ENCODE measurements at regions not wholly inside any gene's neighbourhood (a gene's known extent, or its start where the extent isn't known, plus 50 kb on each side); places are given as distances from the start of the nearest gene placed in this dataset.

- H3K4me2 ChIP-seq (ENCODE audit: low read length), result no peak overlapping the region
- H3K36me3 ChIP-seq (ENCODE audit: low read depth, low read length), result no peaks in the 10 kb centered on the region
- H2AFZ ChIP-seq (ENCODE audit: low read length), result no peak overlapping the region
- no peak overlapping the region for H3K4me3 ChIP-seq (ENCODE audit: low read length)
- no peak for ATAC-seq
- no peaks in the 10 kb centered on the region for H3K9me3 ChIP-seq (ENCODE audit: low read length)
- H3K27ac ChIP-seq (ENCODE audit: low read length), result no peak overlapping the region
- no peaks in the 10 kb centered on the region for H3K9me2 ChIP-seq (replicated peaks; ENCODE audit: low read length)
- H3F3A ChIP-seq (ENCODE audit: low read length, unreplicated experiment), result no peaks in the 10 kb centered on the region
- intact Hi-C loops (cut with micrococcal nuclease), result no loop called here
- POLR2A ChIA-PET (ENCODE audit: unreplicated experiment), result no interaction called here
- no peak for DNase-seq
- H3K9ac ChIP-seq (ENCODE audit: low read length), result no peak overlapping the region
- no peaks in the 10 kb centered on the region for H3K4me1 ChIP-seq (ENCODE audit: insufficient read depth, low read length)
- BruUV-seq (replicated peaks), result no TSS peak
- peaks cover 66% of the 10 kb centered on the region for H3K27me3 ChIP-seq (ENCODE audit: low read length)
- no peaks in the 10 kb centered on the region for H4K20me1 ChIP-seq (ENCODE audit: low read length)
- H3K79me2 ChIP-seq (ENCODE audit: low read length), result no peaks in the 10 kb centered on the region
- CTCF ChIA-PET, result no interaction called here
- TF ChIP-seq, protein P1, sequence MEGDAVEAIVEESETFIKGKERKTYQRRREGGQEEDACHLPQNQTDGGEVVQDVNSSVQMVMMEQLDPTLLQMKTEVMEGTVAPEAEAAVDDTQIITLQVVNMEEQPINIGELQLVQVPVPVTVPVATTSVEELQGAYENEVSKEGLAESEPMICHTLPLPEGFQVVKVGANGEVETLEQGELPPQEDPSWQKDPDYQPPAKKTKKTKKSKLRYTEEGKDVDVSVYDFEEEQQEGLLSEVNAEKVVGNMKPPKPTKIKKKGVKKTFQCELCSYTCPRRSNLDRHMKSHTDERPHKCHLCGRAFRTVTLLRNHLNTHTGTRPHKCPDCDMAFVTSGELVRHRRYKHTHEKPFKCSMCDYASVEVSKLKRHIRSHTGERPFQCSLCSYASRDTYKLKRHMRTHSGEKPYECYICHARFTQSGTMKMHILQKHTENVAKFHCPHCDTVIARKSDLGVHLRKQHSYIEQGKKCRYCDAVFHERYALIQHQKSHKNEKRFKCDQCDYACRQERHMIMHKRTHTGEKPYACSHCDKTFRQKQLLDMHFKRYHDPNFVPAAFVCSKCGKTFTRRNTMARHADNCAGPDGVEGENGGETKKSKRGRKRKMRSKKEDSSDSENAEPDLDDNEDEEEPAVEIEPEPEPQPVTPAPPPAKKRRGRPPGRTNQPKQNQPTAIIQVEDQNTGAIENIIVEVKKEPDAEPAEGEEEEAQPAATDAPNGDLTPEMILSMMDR (conservative IDR thresholded peaks at IDR 0.05; ENCODE audit: low read depth, low read length), result no peak
- TF ChIP-seq EZH2 (IDR thresholded peaks at IDR 0.05; ENCODE audit: low read length, unreplicated experiment) (no peak), EZH2phosphoT487 (IDR thresholded peaks at IDR 0.05; ENCODE audit: borderline replicate concordance, low read length) (no peak)
Observed at GRCh38 chr21:32155226-32155625, 123.6 kb downstream of the MIS18A start.

DNA sequence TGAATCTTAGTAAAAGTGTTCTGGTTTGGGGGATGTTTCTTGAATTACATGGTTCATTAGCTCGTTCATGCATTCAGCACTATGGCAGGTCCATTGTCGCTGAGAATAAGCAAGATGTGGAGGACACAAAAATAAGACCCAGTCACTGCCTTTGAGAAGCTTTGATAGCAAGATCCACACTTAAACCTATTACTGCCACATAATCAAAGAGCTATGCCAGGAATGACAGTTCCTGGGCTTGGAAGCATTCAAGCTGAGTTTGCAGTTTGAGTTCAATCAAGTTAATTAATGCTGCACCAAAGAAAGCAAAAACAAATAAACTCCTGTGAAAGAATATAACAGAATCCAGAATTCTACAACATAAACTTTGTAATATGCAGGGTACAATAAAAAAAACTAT is 131.8 kb downstream of the MIS18A start:
- H2AFZ ChIP-seq (ENCODE audit: low read length), result no peak overlapping the region
- H4K20me1 ChIP-seq (ENCODE audit: low read length), result no peaks in the 10 kb centered on the region
- no peak overlapping the region for H3K27ac ChIP-seq (ENCODE audit: low read length)
- H3K9ac ChIP-seq (ENCODE audit: low read length), result no peak overlapping the region
- no peaks in the 10 kb centered on the region for H3F3A ChIP-seq (ENCODE audit: low read length, unreplicated experiment)
- H3K4me1 ChIP-seq (ENCODE audit: insufficient read depth, low read length), result no peaks in the 10 kb centered on the region
- no peaks in the 10 kb centered on the region for H3K79me2 ChIP-seq (ENCODE audit: low read length)
- CTCF ChIA-PET, result no interaction called here
- H3K4me2 ChIP-seq (ENCODE audit: low read length), result no peak overlapping the region
- no TSS peak for BruUV-seq (replicated peaks)
- DNase-seq, result no peak
- no peaks in the 10 kb centered on the region for H3K9me3 ChIP-seq (ENCODE audit: low read length)
- no peaks in the 10 kb centered on the region for H3K9me2 ChIP-seq (replicated peaks; ENCODE audit: low read length)
- peaks cover 83% of the 10 kb centered on the region for H3K27me3 ChIP-seq (ENCODE audit: low read length)
- POLR2A ChIA-PET (ENCODE audit: unreplicated experiment), result no interaction called here
- intact Hi-C loops (cut with micrococcal nuclease), result no loop called here
- no peak for TF ChIP-seq EZH2phosphoT487 (IDR thresholded peaks at IDR 0.05; ENCODE audit: borderline replicate concordance, low read length)
- TF ChIP-seq, protein P1 (conservative IDR thresholded peaks at IDR 0.05; ENCODE audit: low read depth, low read length), result no peak
- no peak for TF ChIP-seq EZH2 (IDR thresholded peaks at IDR 0.05; ENCODE audit: low read length, unreplicated experiment)
- H3K4me3 ChIP-seq (ENCODE audit: low read length), result no peak overlapping the region
- no peaks in the 10 kb centered on the region for H3K36me3 ChIP-seq (ENCODE audit: low read depth, low read length)
- ATAC-seq, result no peak

GRCh38 chr21:32144851-32145250 is 134.0 kb downstream of the MIS18A start:
- TF ChIP-seq, protein P1 (conservative IDR thresholded peaks at IDR 0.05; ENCODE audit: low read depth, low read length), result no peak
- TF ChIP-seq EZH2 (IDR thresholded peaks at IDR 0.05; ENCODE audit: low read length, unreplicated experiment), result no peak
- TF ChIP-seq EZH2phosphoT487 (IDR thresholded peaks at IDR 0.05; ENCODE audit: borderline replicate concordance, low read length), result no peak
- ATAC-seq (no peak), DNase-seq (no peak)
- H3K4me2 ChIP-seq (ENCODE audit: low read length), result no peak overlapping the region
- H2AFZ ChIP-seq (ENCODE audit: low read length), result no peak overlapping the region
- no peaks in the 10 kb centered on the region for H3K79me2 ChIP-seq (ENCODE audit: low read length)
- H3K36me3 ChIP-seq (ENCODE audit: low read depth, low read length), result no peaks in the 10 kb centered on the region
- intact Hi-C loops (cut with micrococcal nuclease), result no loop called here
- no peak overlapping the region for H3K4me3 ChIP-seq (ENCODE audit: low read length)
- H3F3A ChIP-seq (ENCODE audit: low read length, unreplicated experiment), result no peaks in the 10 kb centered on the region
- no peak overlapping the region for H3K27ac ChIP-seq (ENCODE audit: low read length)
- H4K20me1 ChIP-seq (ENCODE audit: low read length), result no peaks in the 10 kb centered on the region
- ChIA-PET POLR2A (ENCODE audit: unreplicated experiment) (no interaction called here), CTCF (no interaction called here)
- no peaks in the 10 kb centered on the region for H3K9me2 ChIP-seq (replicated peaks; ENCODE audit: low read length)
- peaks cover 90% of the 10 kb centered on the region for H3K27me3 ChIP-seq (ENCODE audit: low read length)
- no TSS peak for BruUV-seq (replicated peaks)
- no peaks in the 10 kb centered on the region for H3K4me1 ChIP-seq (ENCODE audit: insufficient read depth, low read length)
- no peaks in the 10 kb centered on the region for H3K9me3 ChIP-seq (ENCODE audit: low read length)
- no peak overlapping the region for H3K9ac ChIP-seq (ENCODE audit: low read length)
